ENCODE measurements at regions not wholly inside any gene's neighbourhood (a gene's known extent, or its start where the extent isn't known, plus 50 kb on each side); places are given as distances from the start of the nearest gene placed in this dataset.

DNA sequence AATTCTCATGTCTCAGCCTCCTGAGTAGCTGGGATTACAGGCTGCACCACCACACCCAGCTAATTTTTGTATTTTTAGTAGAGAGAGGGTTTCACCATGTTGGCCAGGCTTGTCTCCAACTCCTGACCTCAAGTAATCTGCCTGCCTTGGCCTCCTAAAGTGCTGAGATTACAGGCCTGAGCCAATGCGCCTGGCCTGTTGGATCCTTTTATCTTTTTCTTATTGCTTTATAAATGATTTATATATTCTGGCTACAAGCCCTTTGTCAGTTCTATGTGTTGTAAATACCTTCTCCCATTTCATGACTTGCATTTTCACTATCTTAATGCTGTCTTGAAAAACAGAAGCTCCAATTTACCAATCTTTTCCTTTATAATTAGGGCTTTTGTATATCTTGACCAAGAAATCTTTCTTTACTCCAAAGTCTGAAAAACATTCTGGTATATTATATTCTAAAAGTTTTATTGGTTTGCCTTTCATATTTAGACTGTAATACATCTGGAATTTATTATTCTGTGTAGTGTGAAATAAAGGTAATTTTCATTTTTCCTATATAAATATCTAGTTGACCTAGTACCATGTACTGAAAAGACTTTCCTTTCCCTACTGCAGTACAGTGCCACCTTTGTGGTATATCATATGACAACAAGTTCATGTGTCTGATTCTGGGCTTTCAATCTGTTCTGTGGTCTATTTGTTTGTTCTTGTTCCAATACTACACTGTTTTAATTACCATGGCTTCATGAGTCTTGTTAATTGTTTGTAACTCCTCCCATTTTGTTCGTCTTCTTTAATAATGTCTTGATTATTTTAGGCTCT, 52.9 kb upstream of the RNU6-1 start:
- Histone ChIP-seq H3K4me1 (peaks cover 0 to 28% (median 20%) of the 10 kb centered on the region in 4 donors), H3K27me3 (no peaks in the 10 kb centered on the region), H3K9me3 (no peaks in the 10 kb centered on the region), H3K4me3 (no peak overlapping the region), H3K27ac (peak overlapping the region in 3 of 4 donors; percentile 68 to 69 (median 69)), H3K36me3 (no peaks in the 10 kb centered on the region)
- TF ChIP-seq POLR2AphosphoS5 (IDR thresholded peaks at IDR 0.05) (peak; percentile 29 to 73 (median 54)), EP300 (IDR thresholded peaks at IDR 0.05) (no peak)
- peak; percentile 81 for DNase-seq
- intact Hi-C loops (cut with DNase I): no loop called here
- WGBS, 2 donors: 55 to 58% methylated on average over 2 of the region's 2 CpGs

DNA sequence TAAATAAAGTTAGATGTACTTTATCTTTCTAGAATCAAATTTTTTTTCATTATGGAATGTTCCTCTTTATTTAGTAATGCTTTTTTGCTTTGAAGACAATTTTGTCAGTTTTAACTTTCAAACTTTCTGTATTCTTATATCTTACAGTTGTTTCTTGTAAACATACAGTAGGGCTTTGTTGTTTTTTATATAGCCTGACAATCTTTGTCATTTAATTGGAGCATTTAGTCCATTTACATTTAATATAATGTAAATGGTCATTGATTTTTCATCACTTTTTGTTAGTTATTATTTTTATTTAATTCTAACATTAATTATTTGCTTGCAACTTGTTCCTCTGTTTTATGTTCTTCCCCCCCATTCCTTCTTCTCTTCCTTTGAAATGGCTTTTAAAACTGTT, 55.4 kb upstream of the RNU6-1 start:
- peaks cover 0 to 32% (median 20%) of the 10 kb centered on the region in 4 donors for H3K4me1 ChIP-seq
- no peaks in the 10 kb centered on the region for H3K9me3 ChIP-seq
- TF ChIP-seq, protein P1, sequence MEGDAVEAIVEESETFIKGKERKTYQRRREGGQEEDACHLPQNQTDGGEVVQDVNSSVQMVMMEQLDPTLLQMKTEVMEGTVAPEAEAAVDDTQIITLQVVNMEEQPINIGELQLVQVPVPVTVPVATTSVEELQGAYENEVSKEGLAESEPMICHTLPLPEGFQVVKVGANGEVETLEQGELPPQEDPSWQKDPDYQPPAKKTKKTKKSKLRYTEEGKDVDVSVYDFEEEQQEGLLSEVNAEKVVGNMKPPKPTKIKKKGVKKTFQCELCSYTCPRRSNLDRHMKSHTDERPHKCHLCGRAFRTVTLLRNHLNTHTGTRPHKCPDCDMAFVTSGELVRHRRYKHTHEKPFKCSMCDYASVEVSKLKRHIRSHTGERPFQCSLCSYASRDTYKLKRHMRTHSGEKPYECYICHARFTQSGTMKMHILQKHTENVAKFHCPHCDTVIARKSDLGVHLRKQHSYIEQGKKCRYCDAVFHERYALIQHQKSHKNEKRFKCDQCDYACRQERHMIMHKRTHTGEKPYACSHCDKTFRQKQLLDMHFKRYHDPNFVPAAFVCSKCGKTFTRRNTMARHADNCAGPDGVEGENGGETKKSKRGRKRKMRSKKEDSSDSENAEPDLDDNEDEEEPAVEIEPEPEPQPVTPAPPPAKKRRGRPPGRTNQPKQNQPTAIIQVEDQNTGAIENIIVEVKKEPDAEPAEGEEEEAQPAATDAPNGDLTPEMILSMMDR (IDR thresholded peaks at IDR 0.05): no peak
- TF ChIP-seq POLR2A (IDR thresholded peaks at IDR 0.05) (no peak), POLR2AphosphoS5 (IDR thresholded peaks at IDR 0.05) (no peak), EP300 (IDR thresholded peaks at IDR 0.05) (no peak)
- no peaks in the 10 kb centered on the region for H3K36me3 ChIP-seq
- no peaks in the 10 kb centered on the region for H3K27me3 ChIP-seq
- DNase-seq: no peak
- no peak overlapping the region for H3K4me3 ChIP-seq
- no peak overlapping the region for H3K27ac ChIP-seq
- intact Hi-C loops (cut with DNase I): no loop called here

DNA sequence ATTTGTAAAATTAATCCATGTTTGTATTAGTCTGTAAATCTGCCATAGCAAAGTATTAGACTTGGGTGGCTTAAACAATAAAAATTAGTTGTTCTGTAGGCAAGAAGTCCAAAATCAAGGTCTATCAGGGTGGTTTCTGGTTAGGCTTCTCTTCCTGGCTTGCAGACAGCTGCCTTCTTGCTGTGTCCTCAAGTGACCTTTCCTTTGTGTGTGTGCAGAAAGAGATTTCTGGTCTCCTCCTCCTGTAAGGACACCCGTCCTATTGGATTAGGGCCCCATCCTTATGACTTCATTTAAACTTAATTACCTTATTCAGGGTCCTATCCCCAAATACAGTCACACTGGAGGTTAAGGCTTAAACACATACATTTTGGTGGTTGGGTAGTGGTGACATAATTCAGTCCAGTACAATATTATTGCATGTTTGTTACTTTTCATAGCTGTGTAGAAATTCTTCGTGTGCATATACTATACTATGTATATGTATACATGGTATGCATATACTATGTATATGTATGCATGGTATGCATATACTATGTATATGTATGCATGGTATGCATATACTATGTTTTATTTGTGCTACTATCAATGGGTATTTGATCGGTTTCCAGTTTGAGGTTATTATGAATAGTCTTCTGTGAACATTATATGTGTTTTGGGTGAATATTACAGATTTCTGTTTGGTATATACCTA, 57.9 kb upstream of the RNU6-1 start:
- Histone ChIP-seq H3K36me3 (no peaks in the 10 kb centered on the region), H3K4me3 (no peak overlapping the region), H3K27ac (no peak overlapping the region), H3K9me3 (no peaks in the 10 kb centered on the region), H3K4me1 (peaks cover 0 to 15% (median 4%) of the 10 kb centered on the region in 4 donors), H3K27me3 (no peaks in the 10 kb centered on the region)
- 62 to 79% methylated on average over 3 of the region's 3 CpGs for WGBS, 2 donors
- intact Hi-C loops (cut with DNase I): no loop called here
- no peak for DNase-seq
- TF ChIP-seq EP300 (IDR thresholded peaks at IDR 0.05) (no peak), POLR2A (IDR thresholded peaks at IDR 0.05) (no peak), POLR2AphosphoS5 (IDR thresholded peaks at IDR 0.05) (no peak)
- TF ChIP-seq, protein P1 (IDR thresholded peaks at IDR 0.05): no peak

DNA sequence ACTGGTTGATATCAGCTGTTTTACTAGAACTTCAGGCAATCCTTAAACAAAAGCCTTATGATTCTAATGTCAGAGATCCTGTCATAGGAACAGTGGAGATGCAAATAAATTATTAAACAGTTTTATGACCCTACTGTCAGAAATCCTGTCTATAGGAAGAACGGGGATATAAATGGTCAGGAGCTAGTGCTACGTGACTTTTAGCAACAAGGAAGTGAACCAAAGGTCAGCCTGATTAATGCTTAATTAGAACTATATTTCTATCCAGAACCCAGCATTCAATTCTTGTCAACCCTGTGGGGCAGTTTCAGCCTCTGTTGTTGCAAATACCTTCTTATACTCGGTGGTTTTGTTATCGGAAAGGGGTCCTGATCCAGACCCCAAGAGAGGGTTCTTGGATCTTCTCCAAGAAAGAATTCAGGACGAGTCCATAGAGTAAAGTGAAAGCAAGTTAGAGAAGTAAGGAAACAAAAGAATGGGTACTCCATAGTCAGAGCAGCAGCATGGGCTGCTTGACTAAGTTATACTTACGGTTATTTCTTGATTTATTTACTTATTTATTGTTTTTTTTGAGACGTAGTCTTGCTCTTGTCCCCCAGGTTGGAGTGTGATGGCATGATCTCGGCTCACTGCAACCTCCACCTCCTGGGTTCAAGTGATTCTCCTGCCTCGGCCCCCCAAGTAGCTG, 59.9 kb upstream of the RNU6-1 start:
- Histone ChIP-seq H3K27me3 (no peaks in the 10 kb centered on the region), H3K36me3 (no peaks in the 10 kb centered on the region), H3K27ac (no peak overlapping the region), H3K4me1 (peaks cover 0 to 10% (median 0%) of the 10 kb centered on the region in 4 donors), H3K4me3 (no peak overlapping the region), H3K9me3 (no peaks in the 10 kb centered on the region)
- TF ChIP-seq POLR2AphosphoS5 (IDR thresholded peaks at IDR 0.05) (no peak), EP300 (IDR thresholded peaks at IDR 0.05) (no peak)
- TF ChIP-seq, protein P1 (IDR thresholded peaks at IDR 0.05): no peak
- intact Hi-C loops (cut with DNase I): no loop called here
- no peak for DNase-seq
- 56 to 77% methylated on average over 9 of the region's 9 CpGs for WGBS, 2 donors

DNA sequence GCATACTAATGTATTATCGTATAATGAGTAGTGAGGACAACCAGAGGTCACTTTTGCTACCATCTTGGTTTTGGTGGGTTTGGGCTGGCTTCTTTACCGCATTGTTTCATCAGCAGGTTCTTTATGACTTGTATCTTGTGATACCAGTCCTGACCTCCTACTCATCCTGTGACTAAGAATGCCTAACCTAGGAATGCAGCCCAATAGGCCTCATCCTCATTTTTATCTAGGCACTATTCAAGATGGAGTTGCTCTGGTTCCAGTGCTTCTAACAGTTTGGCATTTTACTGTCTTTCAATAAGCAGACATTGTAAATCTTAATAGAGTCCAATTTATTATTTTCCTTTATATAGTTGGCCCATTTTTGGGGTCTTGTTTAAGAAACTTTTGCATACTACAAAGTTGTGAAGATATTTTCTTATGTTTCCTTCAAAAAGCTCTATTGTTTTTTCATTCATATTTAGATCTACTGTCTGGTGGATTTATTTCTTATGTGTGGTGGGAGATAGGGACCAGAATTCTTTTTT, 60.8 kb upstream of the RNU6-1 start:
- no peak overlapping the region for H3K27ac ChIP-seq
- no peaks in the 10 kb centered on the region for H3K9me3 ChIP-seq
- H3K36me3 ChIP-seq: no peaks in the 10 kb centered on the region
- H3K4me3 ChIP-seq: no peak overlapping the region
- TF ChIP-seq, protein P1 (IDR thresholded peaks at IDR 0.05): no peak
- TF ChIP-seq EP300 (IDR thresholded peaks at IDR 0.05) (no peak), POLR2AphosphoS5 (IDR thresholded peaks at IDR 0.05) (no peak), POLR2A (IDR thresholded peaks at IDR 0.05) (no peak)
- no peak for DNase-seq
- intact Hi-C loops (cut with DNase I): no loop called here
- 94 to 96% methylated on average over 2 of the region's 2 CpGs for WGBS, 2 donors
- no peaks in the 10 kb centered on the region for H3K27me3 ChIP-seq
- H3K4me1 ChIP-seq: peaks cover 0 to 10% (median 0%) of the 10 kb centered on the region in 4 donors
